H1 (cell line): ENCODE measurements at regions not wholly inside any gene's neighbourhood (a gene's known extent, or its start where the extent isn't known, plus 50 kb on each side); places are given as distances from the start of the nearest gene placed in this dataset.
A peak's percentile ranks its signal among the peaks of the same experiment; 100 is the strongest.

Experiments
- CTCF ChIA-PET: fragments of 300-600 bp; sonication (Branson Sonifier 250); formaldehyde crosslinking; loops from one replicate; lab custom pipeline; 2021; ENCODE audit not compliant: partially characterized antibody; lab: Charles Lee
- POLR2A ChIA-PET: fragments of 300-600 bp; sonication (Branson Sonifier 250); formaldehyde crosslinking; loops from one replicate; lab custom pipeline; 2021; ENCODE audit warnings: inconsistent platforms; ENCODE audit not compliant: partially characterized antibody; lab: Charles Lee
- DNase-seq, 2 experiments: peaks; one replicate each; pipeline versions ENCODE4 v3.0.0 to v3.0.0-alpha.2; 2010 to 2022; ENCODE audit warnings: low spot score in 2 of 2, low read depth in 1 of 2, mixed read lengths in 1 of 2
- FAIRE-seq: peaks from 2 replicates; lab custom pipeline; 2011; peaks lifted over from hg19 to GRCh38; lab: Jason Lieb, UNC
- H2AFZ ChIP-seq: 2 replicates; pipeline ENCODE4 v1.8.1; 2012; ENCODE audit warnings: low read length, inconsistent platforms
- H2AK5ac ChIP-seq: 2 replicates; pipeline ENCODE4 v1.6.1; 2013; ENCODE audit warnings: low read depth, low read length
- H2BK120ac ChIP-seq: replicated peaks from 2 replicates; pipeline ENCODE3; 2013; ENCODE audit warnings: low read depth, low read length, inconsistent platforms
- H2BK12ac ChIP-seq: 2 replicates; pipeline ENCODE4 v1.6.1; 2013; ENCODE audit warnings: low read depth, low read length
- H2BK15ac ChIP-seq: 2 replicates; pipeline ENCODE4 v1.6.1; 2013; ENCODE audit warnings: low read length
- H2BK20ac ChIP-seq: 2 replicates; pipeline ENCODE4 v1.6.1; 2013; ENCODE audit warnings: low read length
- H2BK5ac ChIP-seq: 2 replicates; pipeline ENCODE4 v1.6.1; 2013; ENCODE audit warnings: low read depth, low read length
- H3K14ac ChIP-seq: 2 replicates; pipeline ENCODE4 v1.6.1; 2013; ENCODE audit warnings: inconsistent platforms; ENCODE audit not compliant: insufficient read length
- H3K18ac ChIP-seq: 2 replicates; pipeline ENCODE4 v1.6.1; 2013; ENCODE audit warnings: low read length; ENCODE audit errors: extremely low read depth
- H3K23ac ChIP-seq: 2 replicates; pipeline ENCODE4 v1.6.1; 2013; ENCODE audit warnings: inconsistent platforms; ENCODE audit not compliant: insufficient read length
- H3K23me2 ChIP-seq: 2 replicates; pipeline ENCODE4 v1.6.1; 2013; ENCODE audit warnings: low read depth, low read length
- H3K27ac ChIP-seq: 2 replicates; pipeline ENCODE4 v1.6.1; 2011; ENCODE audit warnings: low read depth, low read length, inconsistent platforms
- H3K27me3 ChIP-seq, 4 experiments: replicated peaks in 1 of 4; 1 replicate in 1 of 4; 2 replicates in 3 of 4; pipeline versions ENCODE4 v1.6.1 to v1.8.1; 2011 to 2013; ENCODE audit warnings: low read length in 3 of 4, mild to moderate bottlenecking in 3 of 4, inconsistent platforms in 2 of 4, mixed read lengths in 2 of 4, moderate library complexity in 1 of 4; ENCODE audit not compliant: control insufficient read depth in 3 of 4, insufficient read depth in 3 of 4; ENCODE audit errors: extremely low read depth in 1 of 4
- H3K36me3 ChIP-seq, 4 experiments: 2 replicates each; pipeline versions ENCODE4 v1.6.1 to v1.8.1; 2011 to 2013; ENCODE audit warnings: mild to moderate bottlenecking in 4 of 4, low read length in 3 of 4, moderate library complexity in 2 of 4, control low read depth in 1 of 4, inconsistent platforms in 1 of 4; ENCODE audit not compliant: insufficient read depth in 4 of 4, control insufficient read depth in 2 of 4
- H3K4ac ChIP-seq: replicated peaks from 2 replicates; pipeline ENCODE3; 2013; ENCODE audit warnings: low read length, low read depth, mixed read lengths, inconsistent platforms; ENCODE audit not compliant: insufficient read length
- H3K4me1 ChIP-seq, 4 experiments: replicated peaks in 1 of 4; 1 replicate in 1 of 4; 2 replicates in 3 of 4; pipeline versions ENCODE4 v1.6.1 to v1.8.1; 2011 to 2013; ENCODE audit warnings: low read length in 3 of 4, inconsistent platforms in 2 of 4, mixed read lengths in 1 of 4; ENCODE audit not compliant: insufficient read depth in 4 of 4, control insufficient read depth in 3 of 4
- H3K4me2 ChIP-seq, 2 experiments: 2 replicates each; pipeline versions ENCODE4 v1.6.1 to v1.8.1; 2011 to 2013; ENCODE audit warnings: low read depth in 2 of 2, low read length in 2 of 2, control low read depth in 1 of 2, inconsistent platforms in 1 of 2, mild to moderate bottlenecking in 1 of 2; ENCODE audit not compliant: insufficient read depth in 1 of 2
- H3K4me3 ChIP-seq, 4 experiments: fragments of 200-600, 300-600 bp in 1 of 4; sonication (generic), shearing (Covaris generic), sonication (Bioruptor Twin) in 1 of 4; 2 replicates each; pipeline versions ENCODE4 v1.5.1 to v1.8.1; 2011 to 2016; ENCODE audit warnings: low read length in 4 of 4, low read depth in 3 of 4, control low read depth in 2 of 4, inconsistent platforms in 2 of 4, mild to moderate bottlenecking in 2 of 4, mixed read lengths in 1 of 4, moderate library complexity in 1 of 4; ENCODE audit not compliant: insufficient read depth in 2 of 4; ENCODE audit errors: extremely low read depth in 1 of 4
- H3K56ac ChIP-seq: replicated peaks from 2 replicates; pipeline ENCODE3; 2013; ENCODE audit warnings: low read depth, mild to moderate bottlenecking, mixed read lengths, low read length, inconsistent platforms; ENCODE audit not compliant: insufficient read length
- H3K79me1 ChIP-seq: 2 replicates; pipeline ENCODE4 v1.6.1; 2013; ENCODE audit warnings: low read depth, low read length, control low read depth
- H3K79me2 ChIP-seq, 2 experiments: 2 replicates each; pipeline versions ENCODE4 v1.6.1 to v1.8.1; 2012 to 2013; ENCODE audit warnings: low read length in 2 of 2, mild to moderate bottlenecking in 2 of 2, inconsistent platforms in 1 of 2; ENCODE audit not compliant: insufficient read depth in 2 of 2, control insufficient read depth in 1 of 2
- H3K9ac ChIP-seq, 4 experiments: replicated peaks in 1 of 4; 1 replicate in 1 of 4; 2 replicates in 3 of 4; pipeline versions ENCODE4 v1.6.1 to v1.8.1; 2011 to 2013; ENCODE audit warnings: low read depth in 3 of 4, low read length in 3 of 4, control low read depth in 2 of 4, mild to moderate bottlenecking in 2 of 4, moderate library complexity in 2 of 4, inconsistent platforms in 1 of 4; ENCODE audit errors: extremely low read depth in 1 of 4
- H3K9me3 ChIP-seq, 2 experiments: 2 replicates each; pipeline versions ENCODE4 v1.6.1 to v1.8.1; 2012 to 2013; ENCODE audit warnings: mild to moderate bottlenecking in 2 of 2, moderate library complexity in 2 of 2, control low read depth in 1 of 2, inconsistent platforms in 1 of 2, low read depth in 1 of 2, low read length in 1 of 2, mixed read lengths in 1 of 2; ENCODE audit not compliant: insufficient read depth in 2 of 2
- H4K20me1 ChIP-seq, 2 experiments: replicated peaks in 1 of 2; 2 replicates each; pipeline versions ENCODE3 to v1.8.1; 2011 to 2013; ENCODE audit warnings: inconsistent platforms in 2 of 2, low read length in 2 of 2, mild to moderate bottlenecking in 1 of 2; ENCODE audit not compliant: insufficient read depth in 2 of 2, control insufficient read depth in 1 of 2
- H4K5ac ChIP-seq: 2 replicates; pipeline ENCODE4 v1.6.1; 2013; ENCODE audit warnings: low read length, low read depth, mixed read lengths, inconsistent platforms; ENCODE audit not compliant: insufficient read length
- H4K8ac ChIP-seq: 2 replicates; pipeline ENCODE4 v1.8.0; 2013; ENCODE audit warnings: mild to moderate bottlenecking, moderate library complexity, low read length, inconsistent platforms; ENCODE audit not compliant: insufficient read depth; ENCODE audit errors: extremely low read depth
- H4K91ac ChIP-seq: replicated peaks from 2 replicates; pipeline ENCODE3; 2013; ENCODE audit warnings: low read length, mixed read lengths, inconsistent platforms; ENCODE audit not compliant: insufficient read length
- RAD21 ChIP-seq, 2 experiments: IDR thresholded peaks in 1 of 2; conservative IDR thresholded peaks in 1 of 2; 2 replicates each; pipeline ENCODE4 v1.6.1; 2011; ENCODE audit warnings: low read depth in 2 of 2, low read length in 2 of 2, improper control_type of control experiment in 1 of 2, inconsistent platforms in 1 of 2, mild to moderate bottlenecking in 1 of 2, moderate library complexity in 1 of 2
- SP4 ChIP-seq: IDR thresholded peaks from 2 replicates; pipeline ENCODE4 v1.6.1; 2012; ENCODE audit warnings: low read length, inconsistent platforms
- WGBS, 2 experiments: shearing (Covaris generic) in 1 of 2; methylation state at CpG; one replicate each; pipeline versions ENCODE4 v1.1.6 to v1.1.7; 2013 to 2015; ENCODE audit warnings: low lambda C conversion rate in 2 of 2, mixed read lengths in 2 of 2, inconsistent platforms in 1 of 2, low coverage in 1 of 2, missing lambda C conversion rate in 1 of 2; ENCODE audit not compliant: insufficient replicate concordance in 2 of 2, insufficient coverage in 1 of 2, insufficient read length in 1 of 2; ENCODE audit errors: extremely low coverage in 1 of 2, missing lambda C conversion rate in 1 of 2; 5-methylcytosine and 5-hydroxymethylcytosine counted together

DNA sequence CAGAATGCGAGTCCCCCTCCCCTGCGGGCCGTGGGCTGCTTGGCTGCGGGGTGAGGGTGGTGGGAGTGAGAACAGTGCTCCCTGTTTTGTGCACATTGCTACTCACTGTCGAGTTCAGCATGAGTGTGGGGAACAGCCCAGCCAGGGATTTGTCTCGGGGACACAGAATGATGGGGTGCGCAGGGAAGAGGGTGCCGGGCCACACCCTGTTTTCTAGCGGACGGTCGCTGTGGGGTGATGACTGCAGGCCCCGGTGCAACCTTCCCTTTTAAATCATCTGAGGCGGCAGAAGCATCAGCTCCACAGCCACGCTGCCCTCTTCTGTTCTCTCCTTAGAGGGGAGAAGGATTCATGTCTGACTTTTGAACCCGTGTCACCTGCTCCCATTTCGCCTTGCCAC is 1051.2 kb downstream of the TBC1D22A start:
- WGBS, 2 experiments = 92% methylated on average over 13 of the region's 16 CpGs; no CpG with 5 or more reads in 1 of the 2 experiments
- H3K27ac ChIP-seq = no peak overlapping the region
- H4K5ac ChIP-seq = no peak overlapping the region
- H3K27me3 ChIP-seq = no peaks in the 10 kb centered on the region
- H3K4me2 ChIP-seq = no peak overlapping the region
- TF ChIP-seq RAD21 (IDR thresholded peaks at IDR 0.05 in 1 of 2, conservative IDR thresholded peaks at IDR 0.05 in 1 of 2; ENCODE audit: low read depth in 2 of 2, low read length in 2 of 2) = 0 out of 4 replicates have a peak, but pooled peaks of 1 of the 2 experiments have one; percentile 7
- TF ChIP-seq SP4 = no peak
- TF ChIP-seq, all 59 proteins: peak for 1
- CTCF ChIA-PET = no interaction called here
- DNase-seq (no peak), FAIRE-seq (no peak)
- H4K91ac ChIP-seq = no peak overlapping the region
- no peak overlapping the region for H3K23ac ChIP-seq
- H3K9ac ChIP-seq = no peak overlapping the region
- H3K79me1 ChIP-seq = no peaks in the 10 kb centered on the region
- H2BK12ac ChIP-seq = no peak overlapping the region
- H3K56ac ChIP-seq = no peak overlapping the region
- no peak overlapping the region for H4K8ac ChIP-seq
- peaks cover 0 to 3% (median 0%) of the 10 kb centered on the region in 4 experiments; a peak in 1 of 8 replicates for H3K36me3 ChIP-seq
- no peak overlapping the region for H2BK120ac ChIP-seq
- no peak overlapping the region for H2BK20ac ChIP-seq
- no peak overlapping the region for H3K4ac ChIP-seq
- no peak overlapping the region for H2AK5ac ChIP-seq
- H2AFZ ChIP-seq = no peak overlapping the region
- H2BK15ac ChIP-seq = no peak overlapping the region
- H3K9me3 ChIP-seq = peaks cover 5 to 6% of the 10 kb centered on the region in 2 experiments
- no peak overlapping the region for H2BK5ac ChIP-seq
- H3K79me2 ChIP-seq = no peaks in the 10 kb centered on the region
- H3K14ac ChIP-seq = no peak overlapping the region
- H3K4me3 ChIP-seq = no peak overlapping the region
- H4K20me1 ChIP-seq = peaks cover 0 to 1% of the 10 kb centered on the region in 2 experiments
- H3K23me2 ChIP-seq = peaks cover 11% of the 10 kb centered on the region
- POLR2A ChIA-PET = no interaction called here
- no peak overlapping the region for H3K18ac ChIP-seq
- H3K4me1 ChIP-seq = peaks cover 0 to under 1% (median under 1%) of the 10 kb centered on the region in 4 experiments; a peak in 1 of 7 replicates
